K562 (cell line): ENCODE measurements at regions not wholly inside any gene's neighbourhood (a gene's known extent, or its start where the extent isn't known, plus 50 kb on each side); places are given as distances from the start of the nearest gene placed in this dataset.

Source experiments
- ARID2 ChIP-seq: fragments of 450-650 bp; IDR thresholded peaks from 2 replicates; pipeline ENCODE4 v1.6.1; 2017; ENCODE audit warnings: antibody characterized with exemption, mild to moderate bottlenecking
- BCLAF1 ChIP-seq, 2 experiments: fragments of 450-650 bp in 1 of 2; IDR thresholded peaks; 2 replicates each; pipeline ENCODE4 v1.6.1; 2011 to 2017; ENCODE audit warnings: low read depth in 2 of 2, antibody characterized with exemption in 1 of 2, borderline replicate concordance in 1 of 2, low read length in 1 of 2, mild to moderate bottlenecking in 1 of 2, mixed read lengths in 1 of 2; ENCODE audit not compliant: control insufficient read depth in 1 of 2
- CREB3 ChIP-seq: fragments of 450-650 bp; conservative IDR thresholded peaks from 2 replicates; pipeline ENCODE4 v1.6.1; 2016; ENCODE audit warnings: missing genetic modification characterization, low read depth, mild to moderate bottlenecking, missing compliant biosample characterization, moderate library complexity
- DIDO1 ChIP-seq: fragments of 450-650 bp; IDR thresholded peaks from 2 replicates; pipeline ENCODE4 v1.6.1; 2016; ENCODE audit warnings: low read depth, missing biosample characterization, missing genetic modification characterization
- HNRNPUL1 ChIP-seq: fragments of 200-400 bp; formaldehyde crosslinking; IDR thresholded peaks from 2 replicates; pipeline ENCODE4 v1.6.1; 2017; ENCODE audit warnings: low read length
- KLF10 ChIP-seq: fragments of 250-450 bp; sonication (Bioruptor Pico); IDR thresholded peaks from 2 replicates; pipeline ENCODE4 v1.6.1; 2021; ENCODE audit warnings: matching md5 sums
- MLX ChIP-seq, 2 experiments: fragments of 450-650 bp in 1 of 2; sonication (generic) in 1 of 2; formaldehyde crosslinking; conservative IDR thresholded peaks; 2 replicates each; pipeline versions ENCODE4 v1.4.0 to v1.8.1; 2020 to 2022; ENCODE audit warnings: mild to moderate bottlenecking in 1 of 2, missing genetic modification reagents in 1 of 2
- PHTF2 ChIP-seq: fragments of 250-450 bp; sonication (Bioruptor Pico); IDR thresholded peaks from 2 replicates; pipeline ENCODE4 v1.5.0; 2021; ENCODE audit warnings: mild to moderate bottlenecking
- PTTG1 ChIP-seq: fragments of 450-650 bp; IDR thresholded peaks from 2 replicates; pipeline ENCODE4 v1.6.1; 2016; ENCODE audit warnings: low read depth, mild to moderate bottlenecking, missing genetic modification characterization, missing compliant biosample characterization
- RBM17 ChIP-seq: fragments of 200-400 bp; formaldehyde crosslinking; IDR thresholded peaks from 2 replicates; pipeline ENCODE4 v1.6.1; 2017; ENCODE audit warnings: low read depth, mild to moderate bottlenecking, low read length, borderline replicate concordance
- RCOR1 ChIP-seq, 2 experiments: IDR thresholded peaks; 2 replicates each; pipeline ENCODE4 v1.6.1; 2012; ENCODE audit warnings: low read depth in 2 of 2, low read length in 2 of 2, borderline replicate concordance in 1 of 2, improper control_type of control experiment in 1 of 2
- SMAD1 ChIP-seq: fragments of 150-350 bp; IDR thresholded peaks from 2 replicates; pipeline ENCODE4 v1.6.1; 2014; ENCODE audit warnings: low read length, low read depth; ENCODE audit not compliant: partially characterized antibody
- SMC3 ChIP-seq: conservative IDR thresholded peaks from 2 replicates; pipeline ENCODE4 v1.6.1; 2011; ENCODE audit warnings: low read depth, low read length, improper control_type of control experiment; ENCODE audit not compliant: insufficient read depth
- TEAD2 ChIP-seq: fragments of 450-650 bp; IDR thresholded peaks from 2 replicates; pipeline ENCODE4 v1.6.1; 2016; ENCODE audit warnings: missing genetic modification characterization, control low read depth, missing compliant biosample characterization
- ZBTB17 ChIP-seq: fragments of 450-650 bp; formaldehyde crosslinking; IDR thresholded peaks from 2 replicates; pipeline ENCODE4 v1.4.0; 2020; ENCODE audit warnings: mild to moderate bottlenecking
- ZBTB49 ChIP-seq: sonication (generic); formaldehyde crosslinking; IDR thresholded peaks from 2 replicates; pipeline ENCODE4 v1.8.0; 2022; ENCODE audit warnings: missing genetic modification reagents, mild to moderate bottlenecking, borderline replicate concordance
- ZNF507 ChIP-seq: conservative IDR thresholded peaks from 2 replicates; pipeline ENCODE4 v1.6.1; 2017; ENCODE audit warnings: missing genetic modification characterization, missing compliant biosample characterization
- ZNF655 ChIP-seq: fragments of 250-450 bp; sonication (Bioruptor Pico); IDR thresholded peaks from 2 replicates; pipeline ENCODE4 v1.5.0; 2021
- ZSCAN29 ChIP-seq: fragments of 450-650 bp; IDR thresholded peaks from 2 replicates; pipeline ENCODE4 v1.6.1; 2017

GRCh38 chr16:16828913-16829398 is 450.0 kb downstream of the NPIPA7 start (continued):
- TF ChIP-seq BCLAF1 (IDR thresholded peaks at IDR 0.05; ENCODE audit: borderline replicate concordance in 1 of 2, control insufficient read depth in 1 of 2, low read depth in 2 of 2, low read length in 1 of 2) (no peak), KLF10 (CRISPR knock-in tag) (no peak), TEAD2 (no peak), ZBTB49 (CRISPR knock-in tag) (no peak), CREB3 (tag) (no peak), PHTF2 (CRISPR knock-in tag) (no peak), MLX (CRISPR knock-in tag; conservative IDR thresholded peaks at IDR 0.05) (no peak), ZBTB17 (CRISPR knock-in tag) (no peak), RCOR1 (IDR thresholded peaks at IDR 0.05; ENCODE audit: borderline replicate concordance in 1 of 2, low read depth in 2 of 2, low read length in 2 of 2) (no peak), SMAD1 (no peak), HNRNPUL1 (no peak), DIDO1 (tag) (no peak), ZNF507 (tag) (no peak), ARID2 (no peak), ZNF655 (CRISPR knock-in tag) (no peak), SMC3 (no peak), PTTG1 (tag) (no peak), RBM17 (no peak), ZSCAN29 (no peak)
